Tibial nerve (tissue), 4 donors: ENCODE measurements at regions not wholly inside any gene's neighbourhood (a gene's known extent, or its start where the extent isn't known, plus 50 kb on each side); places are given as distances from the start of the nearest gene placed in this dataset.

ENCODE experiments used
- EP300 ChIP-seq, 2 donors: sonication (generic); formaldehyde crosslinking; IDR thresholded peaks; one replicate each; pipeline ENCODE4 v1.6.1; 2017; ENCODE audit warnings: antibody characterized with exemption in 2 of 2, mild to moderate bottlenecking in 1 of 2
- POLR2A ChIP-seq, 2 donors: fragments of 450-650 bp; IDR thresholded peaks; one replicate each; pipeline ENCODE4 v1.6.1; 2017; ENCODE audit warnings: antibody characterized with exemption in 2 of 2, mild to moderate bottlenecking in 2 of 2, moderate library complexity in 2 of 2
- TF ChIP-seq, protein P1 (sequence below), 5 experiments: fragments of 200-600 bp in 3 of 5; fragments of 450-650 bp in 2 of 5; sonication (generic) in 3 of 5; IDR thresholded peaks; one replicate each; pipeline ENCODE4 v1.5.1; 2016 to 2019; ENCODE audit warnings: antibody characterized with exemption in 5 of 5, mild to moderate bottlenecking in 3 of 5, moderate library complexity in 2 of 5

GRCh38 chr13:31950111-31950815 lies 81.3 kb upstream of the FRY start:
- TF ChIP-seq, protein P1, sequence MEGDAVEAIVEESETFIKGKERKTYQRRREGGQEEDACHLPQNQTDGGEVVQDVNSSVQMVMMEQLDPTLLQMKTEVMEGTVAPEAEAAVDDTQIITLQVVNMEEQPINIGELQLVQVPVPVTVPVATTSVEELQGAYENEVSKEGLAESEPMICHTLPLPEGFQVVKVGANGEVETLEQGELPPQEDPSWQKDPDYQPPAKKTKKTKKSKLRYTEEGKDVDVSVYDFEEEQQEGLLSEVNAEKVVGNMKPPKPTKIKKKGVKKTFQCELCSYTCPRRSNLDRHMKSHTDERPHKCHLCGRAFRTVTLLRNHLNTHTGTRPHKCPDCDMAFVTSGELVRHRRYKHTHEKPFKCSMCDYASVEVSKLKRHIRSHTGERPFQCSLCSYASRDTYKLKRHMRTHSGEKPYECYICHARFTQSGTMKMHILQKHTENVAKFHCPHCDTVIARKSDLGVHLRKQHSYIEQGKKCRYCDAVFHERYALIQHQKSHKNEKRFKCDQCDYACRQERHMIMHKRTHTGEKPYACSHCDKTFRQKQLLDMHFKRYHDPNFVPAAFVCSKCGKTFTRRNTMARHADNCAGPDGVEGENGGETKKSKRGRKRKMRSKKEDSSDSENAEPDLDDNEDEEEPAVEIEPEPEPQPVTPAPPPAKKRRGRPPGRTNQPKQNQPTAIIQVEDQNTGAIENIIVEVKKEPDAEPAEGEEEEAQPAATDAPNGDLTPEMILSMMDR (IDR thresholded peaks at IDR 0.05): no peak
- no peak for TF ChIP-seq POLR2A (IDR thresholded peaks at IDR 0.05)
- no peak for TF ChIP-seq EP300 (IDR thresholded peaks at IDR 0.05)
